GM21381 (cell line): ENCODE measurements at regions not wholly inside any gene's neighbourhood (a gene's known extent, or its start where the extent isn't known, plus 50 kb on each side); places are given as distances from the start of the nearest gene placed in this dataset.
A peak's percentile ranks its signal among the peaks of the same experiment; 100 is the strongest.
"Not testable (repeated sequence)": the region's sequence is repeated elsewhere in the genome, so short reads cannot be mapped to it uniquely, and the experiment has no call there.

Experiments used
- ATAC-seq: cut with Tn5 transposase; IDR thresholded peaks from one replicate; pipeline ENCODE4 v1.9.1; 2021; ENCODE audit warnings: mild to moderate bottlenecking, moderate library complexity; ENCODE audit not compliant: unreplicated experiment

DNA sequence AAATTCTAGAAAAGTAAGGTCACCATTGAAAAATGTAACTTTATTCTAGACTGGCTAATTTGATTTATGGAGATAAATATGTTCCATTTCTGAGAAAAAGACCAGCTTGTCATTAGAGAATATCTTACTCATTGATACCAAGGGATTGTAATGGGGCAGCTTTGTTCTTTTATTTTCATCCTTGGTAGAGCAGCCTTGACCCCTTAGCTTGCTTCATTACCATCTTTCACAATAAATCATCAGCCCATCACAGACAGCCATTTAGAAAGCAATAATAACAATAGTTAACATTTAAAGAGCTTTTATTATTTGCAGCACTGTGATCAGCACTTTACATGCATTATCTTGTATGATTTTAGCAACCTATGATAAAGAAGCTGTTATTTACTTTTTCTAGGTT is 253.6 kb downstream of the C3orf38 start:
- ATAC-seq = no peak

DNA sequence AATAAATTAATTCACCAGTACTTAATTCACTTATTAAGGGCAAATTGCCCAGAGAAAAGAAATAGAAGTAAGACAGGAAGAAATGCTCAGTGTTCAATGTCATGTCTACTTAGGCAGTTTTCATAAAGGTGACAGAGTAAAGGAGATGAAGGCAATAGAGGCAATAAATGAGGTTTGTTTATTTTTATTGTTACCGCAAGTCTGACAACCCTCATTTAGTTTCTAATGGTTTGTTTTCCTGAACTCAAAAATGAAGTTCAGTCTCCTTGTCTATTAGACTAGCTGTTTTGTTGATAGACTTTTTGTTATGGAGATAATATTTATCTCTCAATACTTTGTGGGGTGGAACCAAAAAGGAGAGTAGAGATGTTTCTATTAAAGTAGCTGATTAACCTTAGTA is 258.3 kb downstream of the C3orf38 start:
- no peak for ATAC-seq

DNA sequence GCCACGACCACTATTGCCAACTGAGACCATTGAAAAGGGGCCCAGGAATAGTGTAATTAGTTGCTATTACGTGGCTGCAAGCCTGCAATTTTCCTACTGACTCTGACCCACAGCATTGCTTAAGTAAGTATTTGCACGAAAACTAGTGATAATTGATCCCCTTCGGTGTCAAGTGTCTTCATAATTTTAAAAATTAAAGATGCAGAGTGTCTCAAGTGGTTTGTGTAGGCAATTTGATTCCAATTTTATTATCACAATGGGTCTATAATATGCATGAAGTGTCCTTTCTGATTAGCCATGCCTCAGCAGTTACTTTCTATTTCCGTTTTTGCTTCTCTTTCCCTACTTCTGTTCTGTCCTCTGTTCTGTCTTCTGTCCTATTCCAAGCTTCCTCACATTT is 259.2 kb downstream of the C3orf38 start:
- ATAC-seq = no peak

DNA sequence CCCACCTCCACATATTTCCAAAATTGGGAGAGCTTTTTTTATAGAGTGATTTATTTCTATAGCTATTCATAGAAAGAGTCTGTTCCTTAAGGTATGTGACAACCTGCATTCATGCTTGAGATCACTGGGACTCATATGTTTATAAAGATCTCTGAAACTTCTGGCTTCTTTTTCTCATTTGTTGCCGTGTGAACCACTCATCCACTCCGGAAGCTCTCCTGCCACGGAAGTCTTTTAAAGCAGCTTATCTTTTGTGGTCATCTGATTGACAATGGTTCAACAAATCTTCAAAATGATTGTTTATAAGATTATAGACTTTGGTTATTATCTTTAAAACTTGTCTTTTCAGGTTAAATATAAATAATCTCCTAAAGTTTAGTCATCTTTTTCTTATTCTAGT is 260.5 kb downstream of the C3orf38 start:
- ATAC-seq = no peak

DNA sequence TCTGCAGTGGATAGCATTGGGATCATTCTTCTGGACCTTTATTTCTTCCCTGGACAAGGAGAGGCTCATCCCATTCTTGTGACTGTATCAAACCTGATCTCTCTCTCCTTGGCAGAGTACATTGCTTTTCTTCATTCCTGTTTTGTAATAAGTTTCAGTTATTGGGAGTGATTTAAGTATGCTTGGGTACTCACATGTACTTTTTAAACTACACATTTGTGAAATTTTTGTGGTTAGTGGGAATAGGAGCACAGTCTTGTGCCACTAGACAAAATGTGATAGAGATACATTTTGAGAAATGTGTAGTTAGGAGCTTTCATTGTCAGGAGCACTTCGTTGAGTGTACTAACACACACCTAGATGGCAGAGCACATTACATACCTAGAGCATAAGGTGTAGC is 262.6 kb downstream of the C3orf38 start:
- ATAC-seq = no peak

DNA sequence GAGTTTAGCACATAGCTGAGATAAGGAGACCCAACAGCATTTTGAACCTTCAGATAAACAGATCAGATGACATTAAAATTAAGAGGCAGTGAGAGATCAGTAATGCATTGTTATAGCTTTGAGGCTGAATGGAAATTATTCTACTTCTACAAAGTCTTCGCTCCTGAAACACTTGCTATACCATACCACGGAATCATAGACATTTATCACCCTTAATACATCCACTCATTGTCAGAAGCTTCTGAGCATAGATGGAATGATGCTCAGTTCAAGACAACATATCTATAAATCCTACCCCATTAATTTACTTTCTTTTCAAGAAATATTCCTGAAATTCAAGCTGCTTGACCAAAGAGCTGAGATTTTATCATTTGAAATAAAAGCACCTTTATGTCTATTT is 266.7 kb downstream of the C3orf38 start:
- no peak for ATAC-seq

DNA sequence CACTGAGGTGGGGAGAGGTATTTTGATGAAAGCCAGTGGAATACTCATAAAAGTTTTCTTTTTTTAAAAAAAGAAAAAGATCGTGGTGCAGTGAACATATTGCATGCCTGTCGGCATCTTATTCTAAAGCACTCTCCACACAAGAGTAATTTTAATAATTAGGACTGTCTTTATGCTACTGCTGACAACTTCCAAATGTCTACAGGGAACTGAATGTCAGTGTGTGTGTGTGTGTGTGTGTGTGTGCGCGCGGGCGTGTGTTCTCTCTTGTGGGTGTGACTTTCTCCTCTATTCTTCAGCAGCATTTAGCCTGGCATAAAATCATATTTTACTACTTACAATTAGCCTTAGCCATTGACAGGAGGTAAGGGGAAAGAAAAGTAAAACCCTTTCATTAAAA is 268.5 kb downstream of the C3orf38 start:
- ATAC-seq = no peak

DNA sequence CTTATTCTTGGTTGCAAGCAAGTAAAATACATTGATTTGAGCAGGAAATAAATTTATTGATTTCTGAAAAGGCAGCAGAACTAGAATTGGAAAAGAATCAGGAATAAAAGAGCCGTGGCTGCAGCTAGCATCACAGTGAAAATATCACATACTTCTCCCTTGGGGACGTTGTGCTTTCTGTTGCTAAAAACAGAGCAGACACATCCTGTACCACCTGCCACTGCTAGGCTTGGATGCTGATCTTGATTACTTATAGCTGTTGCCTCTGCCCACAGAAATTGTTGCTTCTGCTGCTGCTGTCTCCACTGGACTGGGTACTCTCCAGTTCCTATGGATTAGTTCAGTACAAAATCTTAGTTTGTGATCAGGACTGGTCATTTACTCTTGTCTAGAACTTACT is 283.8 kb downstream of the C3orf38 start:
- ATAC-seq = peak; percentile 98

DNA sequence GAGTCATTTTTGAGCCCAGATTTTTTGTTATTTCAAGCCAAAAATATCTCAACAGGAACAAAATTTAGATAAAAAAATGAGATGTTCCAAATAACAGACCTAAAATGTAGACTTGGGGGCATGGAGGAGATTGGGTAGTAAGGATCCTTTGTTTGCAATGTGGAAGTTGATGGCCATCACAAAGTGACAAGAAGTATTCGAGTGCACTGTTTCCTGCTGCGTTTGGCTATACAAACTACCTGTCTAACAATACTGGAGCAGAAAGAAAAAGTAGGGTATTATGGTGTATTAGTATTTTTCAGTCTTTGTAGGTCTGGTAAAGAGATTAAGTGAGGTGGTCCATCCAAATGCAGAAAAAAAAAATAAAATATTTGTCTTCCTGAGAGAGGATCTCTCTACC is 284.2 kb downstream of the C3orf38 start:
- ATAC-seq = no peak

DNA sequence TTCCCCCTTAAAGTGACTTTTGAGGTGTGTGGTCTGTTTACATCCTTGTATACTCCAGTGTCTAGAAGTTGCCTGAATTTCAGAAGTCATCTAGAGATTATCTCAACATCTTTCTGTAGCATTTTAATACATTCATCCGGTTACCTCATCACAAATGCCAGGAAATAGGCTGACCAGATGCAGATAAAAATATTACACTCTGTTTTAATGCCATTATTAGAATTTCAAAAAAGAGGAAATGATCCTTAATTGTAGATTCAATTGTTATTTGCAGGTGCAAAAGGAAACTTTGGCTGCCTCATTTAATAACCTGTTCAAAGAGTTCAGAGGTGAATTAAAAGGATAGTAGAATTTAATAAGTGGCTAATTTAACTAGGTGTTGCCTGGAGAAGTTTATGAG is 290.9 kb downstream of the C3orf38 start:
- peak; percentile 56 for ATAC-seq

DNA sequence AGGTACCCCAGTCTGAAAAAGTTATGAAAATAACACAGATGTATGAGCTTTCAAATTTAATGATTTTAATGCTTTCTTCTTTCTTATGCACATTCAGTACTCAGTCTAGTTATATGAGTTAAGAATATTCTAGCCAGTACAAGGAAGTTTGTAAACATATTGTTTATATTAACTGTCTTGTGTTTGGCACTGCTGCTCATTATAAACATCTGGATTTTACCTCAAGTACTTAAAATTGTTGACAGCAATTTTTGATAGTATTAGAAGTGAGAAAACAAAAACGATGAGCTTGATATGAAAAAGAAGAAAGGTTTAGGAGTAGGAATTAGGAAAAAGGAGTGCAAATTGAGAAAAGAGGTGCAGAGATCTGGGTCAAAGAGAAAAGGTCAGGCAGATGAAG is 293.3 kb downstream of the C3orf38 start:
- ATAC-seq = no peak

DNA sequence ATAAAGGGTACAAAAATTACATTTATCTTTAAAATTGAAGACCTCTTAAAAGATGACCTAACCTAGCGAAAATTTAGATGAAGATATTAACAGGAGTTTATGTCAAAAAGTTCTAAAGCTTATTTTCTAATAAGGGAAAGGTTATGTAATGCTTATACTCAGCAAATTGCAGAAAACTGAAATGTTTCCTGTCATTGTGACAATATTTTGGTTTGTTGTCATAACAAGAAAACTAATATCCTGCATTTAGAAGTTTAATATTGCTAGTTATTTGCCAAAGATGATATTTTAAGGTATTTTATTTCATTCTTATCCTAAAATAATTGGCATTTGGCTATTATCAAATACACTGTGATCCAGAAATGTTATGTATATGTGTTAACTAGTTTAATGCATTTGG is 294.5 kb downstream of the C3orf38 start:
- ATAC-seq = no peak

DNA sequence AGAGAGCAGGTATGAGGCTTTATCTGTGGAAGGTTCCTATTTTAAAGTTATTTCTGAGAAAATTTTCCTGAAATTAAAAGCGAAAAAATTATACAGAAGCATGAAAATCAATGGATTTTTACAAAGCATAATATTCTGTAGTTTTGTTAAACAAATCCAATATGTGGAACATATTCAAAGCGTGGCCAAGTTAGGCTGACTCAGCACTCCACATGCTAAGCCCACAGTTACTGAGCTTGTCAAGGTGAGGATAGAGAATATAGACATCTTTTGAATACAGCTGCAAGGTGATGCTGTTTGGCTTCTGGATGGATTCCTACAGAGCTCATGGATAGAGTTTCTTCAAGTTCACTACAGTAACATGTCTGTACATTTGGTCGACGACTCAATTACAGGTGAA is 302.5 kb downstream of the C3orf38 start:
- no peak for ATAC-seq

DNA sequence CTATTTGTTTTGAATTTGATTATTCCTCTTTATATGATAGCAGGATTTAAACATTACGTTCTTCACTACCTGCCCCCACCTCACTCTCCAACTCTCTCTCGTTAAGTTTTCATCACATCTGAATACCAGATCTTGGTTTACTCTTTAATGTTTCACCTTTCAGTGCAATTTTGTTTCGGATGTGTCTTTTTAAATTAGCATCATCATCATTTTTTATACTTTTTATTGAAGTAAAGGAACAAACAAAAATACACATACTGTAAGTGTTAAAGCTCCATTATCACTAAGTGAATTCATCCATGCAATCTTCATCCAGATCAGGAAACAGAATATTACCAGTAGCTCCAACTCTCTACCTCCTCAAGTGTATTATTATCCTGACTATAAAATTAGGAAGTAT is 310.6 kb downstream of the C3orf38 start:
- ATAC-seq = no peak

DNA sequence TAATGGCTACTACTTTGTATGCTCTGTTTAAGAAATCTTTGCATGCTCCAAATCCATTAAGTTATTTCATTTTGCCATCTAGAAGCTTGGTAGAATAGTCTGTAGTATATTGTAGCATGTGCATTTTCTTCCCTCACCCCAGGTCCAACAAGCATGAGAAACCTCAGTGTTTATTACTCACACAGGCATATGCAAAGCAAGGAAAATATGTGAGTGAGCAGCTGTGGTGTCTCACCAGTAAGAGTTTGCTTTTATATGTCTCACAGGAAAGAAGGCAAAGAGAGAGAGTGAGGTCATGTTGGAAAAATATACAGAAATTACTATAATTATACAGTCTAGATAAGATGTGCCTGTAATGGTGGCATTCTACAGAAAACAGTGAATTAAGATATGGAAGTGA is 312.5 kb downstream of the C3orf38 start:
- ATAC-seq = no peak

DNA sequence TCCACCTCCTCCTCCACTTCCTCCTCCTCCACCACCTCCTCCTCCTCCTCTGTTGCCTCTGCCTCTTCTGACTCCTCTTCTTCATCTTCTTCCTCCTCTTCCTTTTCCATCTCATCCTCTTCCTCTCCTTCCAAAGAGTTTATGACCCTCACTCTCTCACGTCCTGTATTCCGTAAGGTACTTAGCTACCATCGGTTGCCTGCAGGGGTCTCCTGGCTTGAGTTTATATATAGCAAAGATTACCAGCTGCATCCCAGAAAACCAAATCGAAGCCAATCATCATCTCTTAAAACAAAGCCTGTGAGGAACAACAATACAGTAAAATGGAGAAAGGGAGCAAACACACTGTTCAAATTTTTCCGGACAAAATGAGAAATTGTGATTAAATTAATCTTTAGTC is 317.4 kb downstream of the C3orf38 start:
- no peak for ATAC-seq

DNA sequence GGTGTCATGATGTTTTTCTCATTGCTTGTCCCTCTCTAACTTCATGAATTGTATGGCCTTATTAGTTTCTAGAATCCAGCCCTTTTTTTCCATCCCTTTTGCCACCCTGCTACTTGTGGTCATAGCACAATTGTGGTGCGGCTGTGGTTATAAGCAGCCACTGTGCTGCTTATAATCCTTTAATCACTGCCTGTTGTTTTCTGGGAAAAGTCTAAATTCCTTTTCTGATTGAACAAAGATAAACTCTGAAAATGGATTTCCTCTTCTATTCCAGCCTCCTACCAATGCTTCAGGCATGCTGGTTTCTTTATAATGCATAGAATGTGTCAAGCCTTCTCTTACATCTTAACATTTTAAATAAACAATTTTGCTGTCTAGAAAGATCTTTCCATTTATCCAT is 319.5 kb downstream of the C3orf38 start:
- no peak for ATAC-seq

DNA sequence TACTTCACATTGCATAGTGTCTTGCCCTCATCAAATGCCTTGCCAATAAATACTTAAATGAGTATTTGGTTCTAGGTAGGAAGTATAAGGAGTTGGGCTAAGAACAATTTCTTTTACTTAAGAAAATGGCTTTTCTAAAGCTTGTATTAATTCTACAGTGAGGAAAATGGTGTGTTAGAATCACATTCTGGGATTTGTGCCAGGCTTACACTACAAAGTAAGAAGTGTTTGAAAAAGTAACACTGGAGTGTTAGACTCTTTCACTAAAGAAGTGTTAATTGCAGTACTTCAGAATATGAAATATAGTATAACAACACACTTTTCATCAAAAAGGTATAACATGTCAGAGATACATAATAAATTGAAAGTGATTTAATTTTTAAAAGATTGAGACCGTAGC is 328.7 kb downstream of the C3orf38 start:
- no peak for ATAC-seq

DNA sequence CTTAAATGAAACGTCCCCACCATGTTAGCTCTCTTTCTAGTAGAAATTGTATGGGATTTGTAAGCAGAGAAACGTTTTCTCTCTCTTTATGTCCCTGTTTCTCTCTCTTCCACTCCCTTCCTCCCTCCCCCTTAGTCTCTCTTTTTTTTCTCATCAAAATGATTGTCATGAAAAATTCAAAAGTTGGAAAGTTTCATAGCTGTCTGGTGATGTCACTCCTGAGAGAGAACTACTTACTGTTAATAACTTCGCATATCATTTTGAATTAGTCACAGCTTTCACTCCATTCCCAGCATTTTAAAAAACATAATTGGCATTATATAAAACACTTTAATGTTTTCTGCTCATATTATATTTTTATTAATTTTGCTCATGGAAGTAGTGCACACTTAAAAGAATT is 331.1 kb downstream of the C3orf38 start:
- ATAC-seq = no peak

DNA sequence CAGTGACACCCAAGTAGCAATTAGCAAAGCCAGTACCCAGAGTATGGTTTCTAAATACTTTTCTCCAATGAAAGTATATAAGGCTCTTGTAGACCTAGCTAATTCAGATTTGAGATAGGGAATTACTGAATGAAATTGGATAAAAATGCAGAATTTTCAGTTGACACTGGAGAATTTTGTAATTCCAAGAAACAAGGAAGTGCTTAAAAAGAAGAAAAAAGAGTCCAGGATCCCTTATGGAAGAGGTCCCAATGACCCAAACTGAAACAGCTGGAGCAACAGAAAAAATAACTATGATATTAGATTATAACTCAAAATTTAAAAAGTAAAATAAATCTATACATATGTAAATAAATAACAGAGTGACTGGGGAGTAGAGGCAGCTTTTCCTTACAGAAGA is 335.2 kb downstream of the C3orf38 start:
- ATAC-seq = no peak

DNA sequence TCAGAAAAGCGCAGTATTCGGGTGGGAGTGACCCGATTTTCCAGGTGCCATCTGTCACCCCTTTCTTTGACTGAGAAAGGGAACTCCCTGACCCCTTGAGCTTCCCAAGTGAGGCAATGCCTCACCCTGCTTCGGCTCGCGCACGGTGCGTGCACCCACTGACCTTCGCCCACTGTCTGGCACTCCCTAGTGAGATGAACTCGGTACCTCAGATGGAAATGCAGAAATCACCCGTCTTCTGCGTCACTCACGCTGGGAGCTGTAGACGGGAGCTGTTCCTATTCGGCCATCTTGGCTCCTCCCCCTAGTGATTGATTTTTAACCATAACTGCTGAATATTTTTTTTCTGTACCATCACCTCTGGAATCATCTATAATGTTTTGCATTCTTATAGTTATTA is 359.1 kb downstream of the C3orf38 start:
- ATAC-seq = not testable (repeated sequence)

DNA sequence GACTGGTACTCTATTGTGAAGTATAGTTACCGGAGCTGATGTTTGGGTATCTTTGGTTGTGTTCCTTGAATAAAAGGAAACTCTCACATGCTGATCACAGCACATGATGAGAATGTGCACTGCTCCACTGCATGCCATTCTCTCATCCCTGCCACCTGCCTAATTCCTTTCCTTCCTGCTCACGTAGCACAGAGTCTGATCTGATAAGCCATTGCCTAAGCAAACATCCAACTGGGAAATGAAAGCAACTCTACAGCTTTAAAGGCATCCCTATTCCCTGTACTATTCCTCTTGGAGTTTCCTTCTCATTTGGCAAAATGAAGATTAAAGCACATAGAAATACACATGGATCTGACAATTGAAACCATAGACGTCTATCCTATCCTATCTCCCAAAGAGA is 359.8 kb downstream of the C3orf38 start:
- no peak for ATAC-seq

DNA sequence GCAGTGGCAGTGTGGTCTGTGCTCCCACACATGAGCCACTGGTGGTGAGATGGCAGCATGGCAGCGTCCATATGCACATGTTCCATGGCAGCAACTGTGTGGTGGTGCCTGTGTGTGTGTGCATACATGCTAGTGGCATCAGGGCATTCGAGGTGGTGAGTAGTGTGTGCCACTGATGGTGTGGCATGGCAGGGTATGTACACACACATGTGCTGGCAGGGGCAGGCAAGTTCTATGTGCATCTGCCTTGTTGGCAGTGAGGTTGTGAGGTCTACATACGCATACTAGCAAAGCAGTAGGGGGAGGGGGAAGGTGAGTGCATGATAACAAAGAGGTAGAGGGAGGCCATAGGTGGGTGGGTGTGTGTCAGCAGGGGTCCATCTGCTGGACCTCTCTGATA is 378.7 kb downstream of the C3orf38 start:
- no peak for ATAC-seq

DNA sequence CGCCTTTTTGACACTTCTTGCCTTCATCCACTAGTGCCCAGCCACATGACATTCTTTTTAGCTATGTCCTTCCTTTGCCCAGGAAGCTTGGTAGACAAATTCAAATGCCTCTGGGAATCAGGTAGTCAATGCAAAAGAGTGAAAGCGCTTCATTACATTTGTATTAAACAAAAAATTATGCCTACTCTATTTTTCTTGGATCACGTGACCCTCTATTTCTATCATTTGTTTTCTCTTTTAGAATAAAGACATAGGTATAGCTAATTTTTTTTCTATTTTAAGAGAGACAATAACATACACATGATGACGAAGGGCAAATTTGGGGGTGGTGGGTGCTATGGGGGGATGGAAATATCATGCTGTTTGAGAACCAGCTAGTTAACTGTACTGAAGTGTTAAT is 384.8 kb downstream of the C3orf38 start:
- no peak for ATAC-seq
